ENCODE measurements at regions not wholly inside any gene's neighbourhood (a gene's known extent, or its start where the extent isn't known, plus 50 kb on each side); places are given as distances from the start of the nearest gene placed in this dataset.

GRCh38 chr13:99778500-99778899, 193.1 kb downstream of the ZIC5 start (continued):
- TF ChIP-seq CHD7 (IDR thresholded peaks at IDR 0.05; ENCODE audit: insufficient replicate concordance, low read length) (no peak), SIRT6 (IDR thresholded peaks at IDR 0.05; ENCODE audit: low read length) (no peak), SRF (IDR thresholded peaks at IDR 0.05; ENCODE audit: low read depth, low read length) (no peak), BACH1 (IDR thresholded peaks at IDR 0.05; ENCODE audit: low read length) (no peak), E2F6 (IDR thresholded peaks at IDR 0.05) (no peak), ATF3 (IDR thresholded peaks at IDR 0.05; ENCODE audit: insufficient read depth, low read depth, low read length) (no peak), POLR2AphosphoS5 (IDR thresholded peaks at IDR 0.05; ENCODE audit: low read depth, low read length) (no peak), ATF2 (IDR thresholded peaks at IDR 0.05; ENCODE audit: low read length) (no peak), ZNF274 (IDR thresholded peaks at IDR 0.05; ENCODE audit: borderline replicate concordance, extremely low read depth, low read length) (no peak), KDM5A (IDR thresholded peaks at IDR 0.05; ENCODE audit: low read length) (no peak)

Data from H1 (cell line).